SK-N-SH treated with all-trans-retinoic acid at 6 μM for 48 hours (cell line): ENCODE measurements at regions not wholly inside any gene's neighbourhood (a gene's known extent, or its start where the extent isn't known, plus 50 kb on each side); places are given as distances from the start of the nearest gene placed in this dataset.

ENCODE experiments used
- ESRRG ChIP-seq: fragments of 250-450 bp; sonication (Bioruptor Pico); IDR thresholded peaks from 2 replicates; pipeline ENCODE4 v1.6.1; 2021; ENCODE audit warnings: mild to moderate bottlenecking
- TOX ChIP-seq: fragments of 250-450 bp; sonication (Bioruptor Pico); IDR thresholded peaks from 2 replicates; pipeline ENCODE4 v1.8.0; 2021; ENCODE audit warnings: mild to moderate bottlenecking, moderate library complexity, borderline replicate concordance

- TF ChIP-seq ESRRG (CRISPR knock-in tag) (no peak), TOX (CRISPR knock-in tag) (no peak)
Measured at GRCh38 chr18:41482501-41482900, 472.5 kb upstream of the PIK3C3 start.
